Upper lobe of left lung (tissue), 6 donors: ENCODE measurements at regions not wholly inside any gene's neighbourhood (a gene's known extent, or its start where the extent isn't known, plus 50 kb on each side); places are given as distances from the start of the nearest gene placed in this dataset.
"Not testable (repeated sequence)": the region's sequence is repeated elsewhere in the genome, so short reads cannot be mapped to it uniquely, and the experiment has no call there.

Experiments used
- ATAC-seq, 2 donors: fragments of 200-7000 bp; cut with Tn5 transposase; one replicate each; pipeline ENCODE4 v1.9.1; 2022; ENCODE audit warnings: mild to moderate bottlenecking in 2 of 2, moderate library complexity in 2 of 2; ENCODE audit not compliant: low FRiP score in 2 of 2
- DNase-seq, 2 donors: peaks; one replicate each; pipeline ENCODE4 v3.0.0-alpha.2; 2019 to 2020
- H3K27ac ChIP-seq, 4 donors: fragments of 200-600 bp; sonication (generic); one replicate each; pipeline ENCODE4 v1.5.1; 2016 to 2019
- H3K27me3 ChIP-seq, 4 donors: fragments of 200-600 bp; sonication (generic); one replicate each; pipeline ENCODE4 v1.5.1; 2017 to 2019
- H3K36me3 ChIP-seq, 4 donors: fragments of 200-600 bp; sonication (generic); one replicate each; pipeline ENCODE4 v1.5.1; 2016 to 2019
- H3K4me1 ChIP-seq, 4 donors: fragments of 200-600 bp; sonication (generic); one replicate each; pipeline ENCODE4 v1.5.1; 2018 to 2019
- H3K4me3 ChIP-seq, 4 donors: fragments of 200-600 bp; sonication (generic); one replicate each; pipeline ENCODE4 v1.5.1; 2017 to 2019; ENCODE audit warnings: mild to moderate bottlenecking in 2 of 4, moderate library complexity in 1 of 4
- H3K9me3 ChIP-seq, 4 donors: fragments of 200-600 bp; sonication (generic); one replicate each; pipeline ENCODE4 v1.5.1; 2018 to 2019
- EP300 ChIP-seq, 4 donors: sonication (generic); formaldehyde crosslinking; IDR thresholded peaks; one replicate each; pipeline ENCODE4 v1.5.1; 2017; ENCODE audit warnings: antibody characterized with exemption in 4 of 4, control low read depth in 2 of 4
- POLR2A ChIP-seq, 4 donors: fragments of 450-650 bp; IDR thresholded peaks; one replicate each; pipeline ENCODE4 v1.5.1; 2016 to 2017; ENCODE audit warnings: antibody characterized with exemption in 4 of 4, mild to moderate bottlenecking in 2 of 4
- POLR2AphosphoS5 ChIP-seq, 2 donors: sonication (generic); formaldehyde crosslinking; IDR thresholded peaks; one replicate each; pipeline ENCODE4 v1.5.1; 2017; ENCODE audit warnings: antibody characterized with exemption in 2 of 2
- WGBS, 2 donors: methylation state at CpG; one replicate each; pipeline ENCODE4 v1.1.5; 2017 to 2018; 5-methylcytosine and 5-hydroxymethylcytosine counted together
- TF ChIP-seq, protein P1 (sequence below), 6 experiments: fragments of 450-650 bp in 4 of 6; fragments of 200-600 bp in 2 of 6; sonication (generic) in 2 of 6; IDR thresholded peaks; one replicate each; pipeline ENCODE4 v1.5.1; 2016 to 2019; ENCODE audit warnings: antibody characterized with exemption in 6 of 6
- donor health status: DM: no; HTN: no; CAD: no; lungs with moderate emphysema.
- donor health status: DM: no; HTN: yes; CAD: no; lungs with severe emphysema.

DNA sequence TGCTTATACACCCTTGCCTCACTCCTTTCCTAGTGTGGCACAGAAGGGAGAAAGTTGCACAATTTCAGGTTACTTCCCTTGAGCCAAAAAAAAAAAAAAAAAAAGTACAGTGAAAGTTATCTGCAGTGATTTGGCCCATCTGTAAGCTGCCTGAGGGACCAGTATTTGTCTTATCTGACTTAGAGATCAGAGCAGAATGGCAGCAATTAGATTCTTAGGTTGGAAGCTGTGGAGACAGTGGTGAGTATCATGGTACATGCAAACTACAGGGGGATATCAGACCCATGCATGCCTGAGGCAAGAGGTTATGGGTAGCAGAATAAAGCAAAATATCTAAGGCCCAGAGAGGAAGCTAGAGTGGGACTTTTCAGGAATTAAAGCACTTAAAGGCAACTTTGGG is 1070.7 kb upstream of the NOVA1 start:
- H3K27ac ChIP-seq, result no peak overlapping the region
- H3K4me1 ChIP-seq, result no peaks in the 10 kb centered on the region
- no peaks in the 10 kb centered on the region for H3K9me3 ChIP-seq
- H3K4me3 ChIP-seq, result no peak overlapping the region
- no peak for ATAC-seq
- no peaks in the 10 kb centered on the region for H3K27me3 ChIP-seq
- no peak for DNase-seq
- TF ChIP-seq, protein P1, sequence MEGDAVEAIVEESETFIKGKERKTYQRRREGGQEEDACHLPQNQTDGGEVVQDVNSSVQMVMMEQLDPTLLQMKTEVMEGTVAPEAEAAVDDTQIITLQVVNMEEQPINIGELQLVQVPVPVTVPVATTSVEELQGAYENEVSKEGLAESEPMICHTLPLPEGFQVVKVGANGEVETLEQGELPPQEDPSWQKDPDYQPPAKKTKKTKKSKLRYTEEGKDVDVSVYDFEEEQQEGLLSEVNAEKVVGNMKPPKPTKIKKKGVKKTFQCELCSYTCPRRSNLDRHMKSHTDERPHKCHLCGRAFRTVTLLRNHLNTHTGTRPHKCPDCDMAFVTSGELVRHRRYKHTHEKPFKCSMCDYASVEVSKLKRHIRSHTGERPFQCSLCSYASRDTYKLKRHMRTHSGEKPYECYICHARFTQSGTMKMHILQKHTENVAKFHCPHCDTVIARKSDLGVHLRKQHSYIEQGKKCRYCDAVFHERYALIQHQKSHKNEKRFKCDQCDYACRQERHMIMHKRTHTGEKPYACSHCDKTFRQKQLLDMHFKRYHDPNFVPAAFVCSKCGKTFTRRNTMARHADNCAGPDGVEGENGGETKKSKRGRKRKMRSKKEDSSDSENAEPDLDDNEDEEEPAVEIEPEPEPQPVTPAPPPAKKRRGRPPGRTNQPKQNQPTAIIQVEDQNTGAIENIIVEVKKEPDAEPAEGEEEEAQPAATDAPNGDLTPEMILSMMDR (IDR thresholded peaks at IDR 0.05), result no peak
- TF ChIP-seq POLR2A (IDR thresholded peaks at IDR 0.05) (no peak), POLR2AphosphoS5 (IDR thresholded peaks at IDR 0.05) (no peak), EP300 (IDR thresholded peaks at IDR 0.05) (no peak)
- H3K36me3 ChIP-seq, result no peaks in the 10 kb centered on the region

DNA sequence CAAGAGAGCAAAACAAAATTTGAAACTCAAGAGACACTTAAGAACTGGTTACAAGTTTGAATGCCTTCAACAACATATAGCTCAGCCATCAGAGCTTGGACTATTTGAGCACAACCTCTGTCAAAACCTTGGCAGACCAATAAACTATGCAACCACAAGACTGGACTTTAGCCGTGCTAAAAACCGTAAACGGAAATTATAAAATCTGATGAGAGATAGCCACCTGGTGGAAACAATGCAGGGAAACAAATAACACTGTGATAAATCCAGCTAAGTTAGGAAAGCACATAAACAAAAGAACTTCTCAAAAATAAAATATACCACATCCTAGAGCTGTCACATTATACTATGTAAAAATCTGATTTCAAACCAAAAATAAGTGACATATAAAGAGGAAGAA is 1074.2 kb upstream of the NOVA1 start:
- H3K4me3 ChIP-seq, result no peak overlapping the region
- H3K27me3 ChIP-seq, result no peaks in the 10 kb centered on the region
- no peak for ATAC-seq
- no peaks in the 10 kb centered on the region for H3K36me3 ChIP-seq
- H3K9me3 ChIP-seq, result no peaks in the 10 kb centered on the region
- H3K4me1 ChIP-seq, result no peaks in the 10 kb centered on the region
- DNase-seq, result no peak
- 71 to 81% methylated on average over 3 of the region's 3 CpGs for WGBS, 2 donors
- H3K27ac ChIP-seq, result no peak overlapping the region
- TF ChIP-seq POLR2A (IDR thresholded peaks at IDR 0.05), result no peak
- no peak for TF ChIP-seq POLR2AphosphoS5 (IDR thresholded peaks at IDR 0.05)
- TF ChIP-seq, protein P1 (IDR thresholded peaks at IDR 0.05), result no peak
- TF ChIP-seq EP300 (IDR thresholded peaks at IDR 0.05), result no peak

DNA sequence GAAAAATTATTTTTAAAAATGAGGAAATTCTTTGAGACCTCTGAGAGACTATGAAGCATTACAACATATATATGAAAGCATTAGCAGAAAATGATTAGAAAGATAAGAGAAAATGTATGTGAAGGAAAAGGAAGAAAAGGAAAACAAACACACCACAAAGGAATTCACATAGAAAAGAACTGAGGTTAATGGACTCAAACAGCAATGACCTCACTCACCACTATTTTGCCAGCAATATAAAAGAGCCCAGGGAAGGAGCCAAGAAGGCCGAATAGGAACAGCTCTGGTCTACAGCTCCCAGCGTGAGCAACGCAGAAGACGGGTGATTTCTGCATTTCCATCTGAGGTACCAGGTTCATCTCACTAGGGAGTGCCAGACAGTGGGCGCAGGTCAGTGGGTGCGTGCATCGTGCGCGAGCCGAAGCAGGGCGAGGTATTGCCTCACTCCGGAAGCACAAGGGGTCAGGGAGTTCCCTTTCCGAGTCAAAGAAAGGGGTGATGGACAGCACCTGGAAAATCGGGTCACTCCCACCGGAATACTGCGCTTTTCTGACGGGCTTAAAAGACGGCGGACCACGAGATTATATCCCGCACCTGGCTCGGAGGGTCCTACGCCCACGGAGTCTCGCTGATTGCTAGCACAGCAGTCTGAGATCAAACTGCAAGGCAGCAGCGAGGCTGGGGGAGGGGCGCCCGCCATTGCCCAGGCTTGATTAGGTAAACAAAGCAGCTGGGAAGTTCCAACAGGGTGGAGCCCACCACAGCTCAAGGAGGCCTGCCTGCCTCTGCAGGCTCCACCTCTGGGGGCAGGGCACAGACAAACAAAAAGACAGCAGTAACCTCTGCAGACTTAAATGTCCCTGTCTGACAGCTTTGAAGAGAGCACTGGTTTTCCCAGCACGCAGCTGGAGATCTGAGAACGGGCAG is 1075.2 kb upstream of the NOVA1 start:
- ATAC-seq, H3K36me3 ChIP-seq, H3K27ac ChIP-seq, H3K27me3 ChIP-seq, H3K4me1 ChIP-seq, H3K4me3 ChIP-seq, H3K9me3 ChIP-seq: not testable (repeated sequence)
- WGBS, 2 donors, result 93% methylated on average over 21 to 28 of the region's 30 CpGs
- peak in 1 of 2 donors; percentile 33 for DNase-seq

DNA sequence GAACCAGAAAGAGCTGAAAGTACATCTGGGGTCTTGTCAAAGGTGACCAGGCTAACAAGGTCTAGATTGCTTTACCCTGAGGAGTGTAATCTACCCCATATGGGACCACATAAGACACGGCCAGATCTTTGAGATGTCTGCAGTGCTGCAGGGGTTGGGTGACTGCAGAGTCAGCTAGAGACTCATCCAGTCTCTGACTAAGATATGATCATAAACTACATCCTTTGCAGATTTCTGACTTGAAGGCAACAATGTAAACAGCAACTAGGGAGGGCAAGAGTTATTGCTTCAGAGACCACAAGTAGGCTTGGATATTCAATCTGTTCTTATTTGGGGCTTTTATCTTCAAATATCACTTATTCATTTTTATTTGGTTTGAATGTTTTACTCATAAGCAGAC is 1080.5 kb upstream of the FOXG1 start:
- no peaks in the 10 kb centered on the region for H3K36me3 ChIP-seq
- 28 to 67% methylated on average over 1 of the region's 1 CpG for WGBS, 2 donors

DNA sequence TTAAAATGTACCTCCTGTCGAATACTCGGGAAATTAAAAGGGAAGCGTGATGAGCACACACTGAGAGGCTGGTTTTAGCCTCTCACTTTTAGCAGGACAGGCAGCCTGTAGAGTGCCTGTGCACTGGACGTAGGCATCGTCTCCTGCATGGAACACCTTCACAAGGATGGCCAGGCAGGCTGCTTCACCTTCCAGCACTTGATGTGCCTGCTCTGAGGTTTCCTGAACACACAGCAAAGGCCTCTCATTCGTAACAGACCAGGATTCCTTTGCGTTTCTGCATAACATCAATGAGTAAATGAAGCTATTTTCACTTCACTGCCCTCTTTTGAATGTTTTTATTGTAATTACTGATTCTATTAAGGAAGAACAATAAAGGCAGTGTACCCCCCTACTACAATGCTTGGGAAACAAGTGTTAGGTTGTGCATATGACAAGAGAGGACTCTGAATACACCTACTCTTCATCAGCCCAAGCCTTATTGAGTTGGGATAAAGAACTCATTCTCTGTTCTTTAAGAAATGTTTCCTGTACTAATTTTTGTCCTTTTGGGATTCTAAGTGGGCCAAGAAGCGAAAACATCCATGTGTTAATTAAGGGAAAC is 1077.6 kb upstream of the FOXG1 start:
- WGBS, 2 donors, result 80 to 92% methylated on average over 8 of the region's 8 CpGs
- no peaks in the 10 kb centered on the region for H3K36me3 ChIP-seq
- no peak overlapping the region for H3K4me3 ChIP-seq
- no peaks in the 10 kb centered on the region for H3K9me3 ChIP-seq
- no peak for TF ChIP-seq POLR2A (IDR thresholded peaks at IDR 0.05)
- no peak for TF ChIP-seq POLR2AphosphoS5 (IDR thresholded peaks at IDR 0.05)
- TF ChIP-seq, protein P1 (IDR thresholded peaks at IDR 0.05), result no peak
- TF ChIP-seq EP300 (IDR thresholded peaks at IDR 0.05), result no peak
- H3K27ac ChIP-seq, result no peak overlapping the region
- H3K4me1 ChIP-seq, result no peaks in the 10 kb centered on the region
- no peak for DNase-seq
- ATAC-seq, result no peak
- no peaks in the 10 kb centered on the region for H3K27me3 ChIP-seq

More for the DNA sequence above, 1080.5 kb upstream of the FOXG1 start:
- Histone ChIP-seq H3K4me3 (no peak overlapping the region), H3K27me3 (no peaks in the 10 kb centered on the region), H3K27ac (no peak overlapping the region), H3K4me1 (no peaks in the 10 kb centered on the region), H3K9me3 (no peaks in the 10 kb centered on the region)
- no peak for TF ChIP-seq POLR2A (IDR thresholded peaks at IDR 0.05)
- TF ChIP-seq POLR2AphosphoS5 (IDR thresholded peaks at IDR 0.05), result no peak
- no peak for TF ChIP-seq EP300 (IDR thresholded peaks at IDR 0.05)
- TF ChIP-seq, protein P1 (IDR thresholded peaks at IDR 0.05), result no peak
- DNase-seq, result no peak
- no peak for ATAC-seq
